Parathyroid adenoma (tissue), 2 donors: ENCODE measurements at regions not wholly inside any gene's neighbourhood (a gene's known extent, or its start where the extent isn't known, plus 50 kb on each side); places are given as distances from the start of the nearest gene placed in this dataset.
A peak's percentile ranks its signal among the peaks of the same experiment; 100 is the strongest.

Experiments used
- H2AFZ ChIP-seq: fragments of 300-600 bp; sonication (generic); one replicate; pipeline ENCODE4 v1.7.0; 2017; ENCODE audit warnings: antibody characterized with exemption, mild to moderate bottlenecking
- H3K27ac ChIP-seq: fragments of 300-600 bp; sonication (generic); one replicate; pipeline ENCODE4 v1.7.0; 2017
- H3K27me3 ChIP-seq: fragments of 300-600 bp; sonication (generic); one replicate; pipeline ENCODE4 v1.7.0; 2017; ENCODE audit warnings: low read length; ENCODE audit not compliant: control insufficient read depth, insufficient read depth
- H3K36me3 ChIP-seq: fragments of 300-600 bp; sonication (generic); one replicate; pipeline ENCODE4 v1.7.0; 2017; ENCODE audit warnings: low read length; ENCODE audit not compliant: control insufficient read depth, insufficient read depth
- H3K4me1 ChIP-seq: fragments of 300-600 bp; sonication (generic); one replicate; pipeline ENCODE4 v1.7.0; 2017; ENCODE audit warnings: control low read depth
- H3K4me2 ChIP-seq: fragments of 300-600 bp; sonication (generic); one replicate; pipeline ENCODE4 v1.7.0; 2017; ENCODE audit warnings: low read length
- H3K4me3 ChIP-seq: fragments of 300-600 bp; sonication (generic); one replicate; pipeline ENCODE4 v1.7.0; 2017; ENCODE audit warnings: low read depth, low read length
- H3K79me2 ChIP-seq: fragments of 300-600 bp; sonication (generic); one replicate; pipeline ENCODE4 v1.7.0; 2017; ENCODE audit warnings: control low read depth
- H3K9ac ChIP-seq: fragments of 300-600 bp; sonication (generic); one replicate; pipeline ENCODE4 v1.7.0; 2017; ENCODE audit warnings: mild to moderate bottlenecking
- H3K9me3 ChIP-seq: fragments of 300-600 bp; sonication (generic); one replicate; pipeline ENCODE4 v1.7.0; 2017; ENCODE audit warnings: low read length; ENCODE audit not compliant: control insufficient read depth
- TF ChIP-seq, protein P1 (sequence below): fragments of 300-600 bp; sonication (generic); IDR thresholded peaks from one replicate; pipeline ENCODE4 v1.7.0; 2017; ENCODE audit warnings: antibody characterized with exemption, mild to moderate bottlenecking
- donor health status: primary hyperparathyroidism.

DNA sequence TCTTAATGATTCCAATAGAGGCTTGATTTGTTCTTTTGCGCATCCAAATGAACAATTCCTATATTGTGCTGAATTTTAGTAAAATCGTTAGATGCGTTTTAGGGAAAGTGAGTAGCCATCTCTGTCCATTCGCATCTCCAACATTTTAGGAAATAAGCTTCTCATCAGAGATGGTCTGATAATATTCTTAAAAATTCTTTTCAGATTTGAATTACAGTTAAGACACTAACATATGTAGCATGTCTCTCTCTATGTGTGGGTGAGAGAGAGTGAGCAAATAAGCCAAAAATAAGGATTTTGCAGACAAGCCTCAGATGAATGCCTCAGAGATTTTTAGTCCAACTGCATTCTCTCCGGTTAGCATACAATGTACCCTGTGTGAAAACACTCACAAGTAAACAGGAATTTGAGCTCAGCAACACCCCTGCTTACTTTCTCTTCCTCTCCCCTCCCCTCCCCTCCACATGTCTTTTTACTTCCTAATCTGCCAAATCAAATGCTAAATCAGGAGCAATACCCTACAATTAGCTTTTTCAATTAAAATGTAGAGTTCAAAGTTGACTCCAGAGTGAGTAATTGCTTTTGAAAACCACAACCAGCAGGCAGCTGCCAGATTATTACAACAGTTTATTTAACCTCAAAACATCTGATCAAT, 354.4 kb downstream of the CRPPA start:
- Histone ChIP-seq H3K36me3 (no peaks in the 10 kb centered on the region), H3K4me2 (peak overlapping the region; percentile 4), H3K27me3 (no peaks in the 10 kb centered on the region), H3K4me1 (no peaks in the 10 kb centered on the region), H3K79me2 (no peaks in the 10 kb centered on the region), H3K4me3 (no peak overlapping the region), H2AFZ (no peak overlapping the region), H3K27ac (no peak overlapping the region), H3K9ac (no peak overlapping the region), H3K9me3 (no peaks in the 10 kb centered on the region)
- TF ChIP-seq, protein P1, sequence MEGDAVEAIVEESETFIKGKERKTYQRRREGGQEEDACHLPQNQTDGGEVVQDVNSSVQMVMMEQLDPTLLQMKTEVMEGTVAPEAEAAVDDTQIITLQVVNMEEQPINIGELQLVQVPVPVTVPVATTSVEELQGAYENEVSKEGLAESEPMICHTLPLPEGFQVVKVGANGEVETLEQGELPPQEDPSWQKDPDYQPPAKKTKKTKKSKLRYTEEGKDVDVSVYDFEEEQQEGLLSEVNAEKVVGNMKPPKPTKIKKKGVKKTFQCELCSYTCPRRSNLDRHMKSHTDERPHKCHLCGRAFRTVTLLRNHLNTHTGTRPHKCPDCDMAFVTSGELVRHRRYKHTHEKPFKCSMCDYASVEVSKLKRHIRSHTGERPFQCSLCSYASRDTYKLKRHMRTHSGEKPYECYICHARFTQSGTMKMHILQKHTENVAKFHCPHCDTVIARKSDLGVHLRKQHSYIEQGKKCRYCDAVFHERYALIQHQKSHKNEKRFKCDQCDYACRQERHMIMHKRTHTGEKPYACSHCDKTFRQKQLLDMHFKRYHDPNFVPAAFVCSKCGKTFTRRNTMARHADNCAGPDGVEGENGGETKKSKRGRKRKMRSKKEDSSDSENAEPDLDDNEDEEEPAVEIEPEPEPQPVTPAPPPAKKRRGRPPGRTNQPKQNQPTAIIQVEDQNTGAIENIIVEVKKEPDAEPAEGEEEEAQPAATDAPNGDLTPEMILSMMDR = no peak

DNA sequence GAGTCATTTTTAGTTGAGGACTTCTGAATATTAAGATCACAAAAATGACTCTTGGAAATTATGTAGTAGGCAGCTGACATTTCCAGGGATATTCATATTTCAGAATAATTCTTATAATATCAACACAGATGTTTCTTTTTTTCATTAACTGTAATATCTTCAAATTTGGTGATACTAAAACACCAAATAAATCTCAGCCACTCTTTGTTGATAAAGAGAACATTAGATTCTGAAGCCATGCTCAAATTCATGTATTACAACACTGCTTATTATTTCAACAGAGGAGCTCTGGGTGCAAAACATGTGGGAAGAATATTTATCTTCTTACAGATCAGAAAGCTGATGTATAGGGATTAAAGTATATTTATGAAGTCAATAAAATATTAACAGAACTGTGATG, 355.4 kb downstream of the CRPPA start:
- Histone ChIP-seq H3K27me3 (no peaks in the 10 kb centered on the region), H3K9me3 (no peaks in the 10 kb centered on the region), H3K4me1 (no peaks in the 10 kb centered on the region), H3K9ac (no peak overlapping the region), H3K79me2 (no peaks in the 10 kb centered on the region), H3K4me3 (no peak overlapping the region), H3K4me2 (no peak overlapping the region), H2AFZ (no peak overlapping the region), H3K36me3 (no peaks in the 10 kb centered on the region), H3K27ac (no peak overlapping the region)
- TF ChIP-seq, protein P1 = no peak

DNA sequence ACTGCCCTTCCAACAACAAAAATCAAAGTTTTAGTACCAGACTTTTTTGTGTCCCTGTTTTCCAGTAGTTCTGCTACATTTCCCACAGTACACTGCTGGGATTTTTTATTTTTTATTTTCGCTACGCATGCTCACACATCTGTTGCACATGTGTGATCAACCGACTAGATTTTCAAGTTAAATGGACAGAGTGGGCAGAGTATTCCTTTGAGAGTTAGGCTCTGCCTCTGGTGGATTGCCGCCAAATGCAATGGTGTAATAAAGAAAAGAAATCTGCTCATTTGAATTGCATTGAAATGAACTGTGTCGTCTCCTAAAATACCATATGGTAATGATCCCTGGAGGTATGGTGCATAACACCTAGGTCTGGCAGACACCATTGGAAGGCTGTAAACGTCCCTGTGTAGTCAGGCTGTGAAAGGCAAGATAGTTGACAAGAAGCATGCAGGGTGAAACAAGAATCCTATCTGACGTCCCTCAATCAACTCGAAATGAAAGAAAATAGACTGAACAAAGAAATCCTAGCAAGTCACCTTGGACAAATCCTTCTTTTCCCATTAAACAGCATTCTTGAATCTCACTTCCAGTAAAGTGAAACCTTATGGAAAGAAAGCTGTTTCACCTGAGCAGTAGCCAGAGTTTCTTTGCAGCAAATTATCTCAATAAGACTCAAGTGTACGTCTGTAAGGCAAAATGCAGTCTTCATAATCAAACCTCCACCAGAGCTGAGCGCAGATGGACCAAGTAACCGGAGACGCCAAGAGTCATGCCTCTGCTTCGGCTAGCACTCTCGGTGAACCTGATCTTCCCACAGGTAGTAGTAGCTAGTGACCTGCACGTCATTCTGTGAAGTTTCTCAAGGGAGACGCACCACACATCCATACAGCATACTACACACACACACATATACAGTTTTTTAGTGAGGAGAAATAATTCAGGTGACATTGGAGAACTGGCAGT, 357.3 kb downstream of the CRPPA start:
- Histone ChIP-seq H3K27me3 (no peaks in the 10 kb centered on the region), H3K79me2 (no peaks in the 10 kb centered on the region), H3K4me2 (peak overlapping the region; percentile 53), H3K9ac (no peak overlapping the region), H2AFZ (no peak overlapping the region), H3K4me1 (no peaks in the 10 kb centered on the region), H3K36me3 (no peaks in the 10 kb centered on the region), H3K27ac (no peak overlapping the region), H3K9me3 (no peaks in the 10 kb centered on the region), H3K4me3 (no peak overlapping the region)
- TF ChIP-seq, protein P1 = no peak

DNA sequence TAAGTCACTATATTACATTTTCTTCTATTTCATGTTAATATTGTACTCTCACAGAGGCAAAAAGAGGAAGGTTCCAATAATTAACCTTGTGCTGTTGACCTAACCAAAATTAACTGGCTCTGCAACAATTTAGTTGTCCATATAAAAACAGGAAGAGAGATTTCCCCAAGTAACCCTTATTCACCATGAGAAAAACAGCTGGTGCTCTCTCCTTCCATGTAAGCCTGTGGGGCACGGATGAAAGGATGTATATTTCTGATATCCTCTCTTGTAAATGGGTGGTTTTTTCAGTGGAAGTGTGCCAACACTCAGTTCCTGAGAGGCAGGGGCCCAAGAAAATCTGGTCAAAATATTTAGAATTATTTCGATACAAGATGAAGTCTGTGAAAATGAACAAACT, 358.1 kb downstream of the CRPPA start:
- TF ChIP-seq, protein P1 = no peak
- Histone ChIP-seq H3K79me2 (no peaks in the 10 kb centered on the region), H3K4me3 (no peak overlapping the region), H3K4me1 (no peaks in the 10 kb centered on the region), H3K9me3 (no peaks in the 10 kb centered on the region), H3K36me3 (no peaks in the 10 kb centered on the region), H3K27me3 (no peaks in the 10 kb centered on the region), H3K4me2 (no peak overlapping the region), H3K9ac (no peak overlapping the region), H3K27ac (no peak overlapping the region), H2AFZ (no peak overlapping the region)
